OCI-LY3 (cell line): ENCODE measurements at regions not wholly inside any gene's neighbourhood (a gene's known extent, or its start where the extent isn't known, plus 50 kb on each side); places are given as distances from the start of the nearest gene placed in this dataset.
"Not testable (repeated sequence)": the region's sequence is repeated elsewhere in the genome, so short reads cannot be mapped to it uniquely, and the experiment has no call there.

Source experiments
- EZH2phosphoT487 ChIP-seq: fragments of 200-600 bp; shearing (Covaris generic); IDR thresholded peaks from 2 replicates; pipeline ENCODE4 v1.6.1; 2018; ENCODE audit warnings: antibody characterized with exemption, mixed run types, low read depth
- TF ChIP-seq, protein P1 (sequence below): fragments of 200-600, 300-600 bp; sonication (generic); IDR thresholded peaks from 2 replicates; pipeline ENCODE4 v1.5.1; 2014; ENCODE audit warnings: antibody characterized with exemption, low read length, low read depth

DNA sequence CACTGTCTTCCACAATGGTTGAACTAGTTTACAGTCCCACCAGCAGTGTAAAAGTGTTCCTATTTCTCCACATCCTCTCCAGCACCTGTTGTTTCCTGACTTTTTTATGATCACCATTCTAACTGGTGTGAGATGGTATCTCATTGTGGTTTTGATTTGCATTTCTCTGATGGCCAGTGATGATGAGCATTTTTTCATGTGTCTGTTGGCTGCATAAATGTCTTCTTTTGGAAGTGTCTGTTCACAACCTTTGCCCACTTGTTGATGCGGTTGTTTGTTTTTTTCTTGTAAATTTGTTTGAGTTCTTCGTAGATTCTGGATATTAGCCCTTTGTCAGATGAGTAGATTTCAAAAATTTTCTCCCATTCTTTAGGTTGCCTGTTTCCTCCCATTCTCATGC, 194.0 kb upstream of the IL12B start:
- TF ChIP-seq, protein P1, sequence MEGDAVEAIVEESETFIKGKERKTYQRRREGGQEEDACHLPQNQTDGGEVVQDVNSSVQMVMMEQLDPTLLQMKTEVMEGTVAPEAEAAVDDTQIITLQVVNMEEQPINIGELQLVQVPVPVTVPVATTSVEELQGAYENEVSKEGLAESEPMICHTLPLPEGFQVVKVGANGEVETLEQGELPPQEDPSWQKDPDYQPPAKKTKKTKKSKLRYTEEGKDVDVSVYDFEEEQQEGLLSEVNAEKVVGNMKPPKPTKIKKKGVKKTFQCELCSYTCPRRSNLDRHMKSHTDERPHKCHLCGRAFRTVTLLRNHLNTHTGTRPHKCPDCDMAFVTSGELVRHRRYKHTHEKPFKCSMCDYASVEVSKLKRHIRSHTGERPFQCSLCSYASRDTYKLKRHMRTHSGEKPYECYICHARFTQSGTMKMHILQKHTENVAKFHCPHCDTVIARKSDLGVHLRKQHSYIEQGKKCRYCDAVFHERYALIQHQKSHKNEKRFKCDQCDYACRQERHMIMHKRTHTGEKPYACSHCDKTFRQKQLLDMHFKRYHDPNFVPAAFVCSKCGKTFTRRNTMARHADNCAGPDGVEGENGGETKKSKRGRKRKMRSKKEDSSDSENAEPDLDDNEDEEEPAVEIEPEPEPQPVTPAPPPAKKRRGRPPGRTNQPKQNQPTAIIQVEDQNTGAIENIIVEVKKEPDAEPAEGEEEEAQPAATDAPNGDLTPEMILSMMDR, result not testable (repeated sequence)
- TF ChIP-seq EZH2phosphoT487, result not testable (repeated sequence)
